ENCODE measurements at regions not wholly inside any gene's neighbourhood (a gene's known extent, or its start where the extent isn't known, plus 50 kb on each side); places are given as distances from the start of the nearest gene placed in this dataset.
A peak's percentile ranks its signal among the peaks of the same experiment; 100 is the strongest.

DNA sequence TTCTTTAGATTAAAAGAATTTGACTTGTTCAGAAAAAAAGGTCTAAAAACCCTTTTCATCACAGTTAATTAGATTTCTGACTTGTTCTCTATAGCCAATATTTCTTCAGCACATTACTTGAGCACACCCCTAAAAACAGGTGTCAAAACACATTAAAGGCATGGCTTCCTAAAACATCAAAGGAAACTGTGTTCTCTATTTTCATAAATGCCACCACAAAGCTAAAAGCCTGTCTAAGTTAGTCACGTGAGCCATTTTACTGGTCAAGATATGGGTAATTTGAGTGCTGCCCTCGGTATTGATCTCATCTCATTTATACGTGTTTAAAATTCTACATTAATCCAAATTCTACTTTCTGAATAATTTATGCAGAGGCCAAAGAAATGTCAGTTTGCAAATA lies 580.5 kb downstream of the HAO1 start:
- DNase-seq, result no peak

DNA sequence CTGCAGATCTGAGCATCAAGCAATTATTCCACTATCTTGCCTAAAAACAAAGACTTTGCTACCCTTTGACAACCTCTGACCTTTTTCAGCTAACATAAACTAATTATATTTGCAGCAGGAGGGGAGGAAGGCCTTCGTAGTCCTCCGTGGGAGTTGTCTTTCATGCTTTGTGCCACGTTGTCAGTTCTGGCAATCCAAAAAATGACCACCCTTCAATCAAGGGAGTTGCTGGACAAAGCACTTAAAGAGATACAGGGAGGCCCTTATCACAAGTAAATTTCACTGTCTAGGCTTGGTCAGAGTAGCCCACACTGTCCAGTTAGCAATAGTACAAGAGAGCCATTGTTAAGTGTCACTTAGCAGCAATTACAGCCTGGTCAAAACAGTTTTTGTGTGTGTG lies 578.9 kb downstream of the HAO1 start:
- no peak for DNase-seq

DNA sequence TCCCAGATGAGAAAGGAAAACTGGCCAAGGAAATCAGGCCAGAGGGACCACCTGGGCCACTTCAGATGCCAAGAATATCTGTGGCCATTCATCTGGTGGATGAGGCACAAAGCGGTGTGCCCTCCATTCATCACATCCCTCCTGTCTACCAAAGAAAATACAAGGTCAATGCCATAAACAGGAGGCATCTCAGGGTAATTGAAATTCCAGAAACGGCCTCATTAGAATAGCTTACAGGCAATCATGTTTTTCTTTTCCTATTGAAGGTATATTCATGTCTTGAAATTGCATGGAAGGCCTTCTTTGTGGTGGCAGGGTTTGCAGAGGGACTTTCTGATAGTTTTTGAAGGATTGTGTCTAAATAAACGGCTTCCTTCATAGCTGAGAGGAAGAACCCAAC lies 578.3 kb downstream of the HAO1 start:
- no peak for DNase-seq

DNA sequence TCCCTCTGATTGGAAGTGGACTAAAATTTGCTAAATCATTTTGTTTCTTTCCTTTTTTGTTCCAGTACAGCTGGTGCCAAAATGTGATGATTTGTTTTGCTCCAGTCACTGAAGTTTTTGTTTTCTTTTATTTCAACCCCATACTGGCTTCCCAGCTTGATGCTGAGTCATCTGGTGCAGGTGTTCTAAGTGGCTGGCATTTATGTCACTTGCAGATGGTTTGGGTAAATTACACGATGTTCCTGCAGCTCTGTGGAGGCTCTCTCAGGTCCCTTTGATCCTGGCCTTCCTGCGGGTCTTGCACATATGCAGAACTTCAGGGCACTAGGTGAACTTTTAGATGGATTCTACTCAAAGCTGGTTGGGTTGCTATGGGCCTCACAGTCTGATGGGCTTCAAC lies 577.7 kb downstream of the HAO1 start:
- no peak for DNase-seq

DNA sequence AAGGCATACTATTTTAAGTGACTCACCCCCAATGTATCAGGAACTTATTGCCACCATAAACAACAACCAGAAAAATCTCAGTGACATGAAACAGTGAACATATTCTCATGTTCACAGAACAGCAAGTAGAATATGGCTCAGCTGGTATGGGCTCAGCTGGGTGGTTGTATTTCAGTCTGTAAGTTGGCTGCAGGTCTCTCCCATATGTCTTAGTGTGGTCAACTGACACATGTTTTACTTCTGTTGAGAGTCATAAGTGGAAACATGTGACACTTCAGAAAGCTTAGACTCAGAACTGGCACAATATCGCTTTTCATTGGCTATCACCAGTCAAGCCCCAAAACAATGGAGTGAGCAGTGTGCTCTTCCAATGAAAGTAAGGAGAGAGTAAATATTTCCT lies 574.1 kb downstream of the HAO1 start:
- no peak for DNase-seq

DNA sequence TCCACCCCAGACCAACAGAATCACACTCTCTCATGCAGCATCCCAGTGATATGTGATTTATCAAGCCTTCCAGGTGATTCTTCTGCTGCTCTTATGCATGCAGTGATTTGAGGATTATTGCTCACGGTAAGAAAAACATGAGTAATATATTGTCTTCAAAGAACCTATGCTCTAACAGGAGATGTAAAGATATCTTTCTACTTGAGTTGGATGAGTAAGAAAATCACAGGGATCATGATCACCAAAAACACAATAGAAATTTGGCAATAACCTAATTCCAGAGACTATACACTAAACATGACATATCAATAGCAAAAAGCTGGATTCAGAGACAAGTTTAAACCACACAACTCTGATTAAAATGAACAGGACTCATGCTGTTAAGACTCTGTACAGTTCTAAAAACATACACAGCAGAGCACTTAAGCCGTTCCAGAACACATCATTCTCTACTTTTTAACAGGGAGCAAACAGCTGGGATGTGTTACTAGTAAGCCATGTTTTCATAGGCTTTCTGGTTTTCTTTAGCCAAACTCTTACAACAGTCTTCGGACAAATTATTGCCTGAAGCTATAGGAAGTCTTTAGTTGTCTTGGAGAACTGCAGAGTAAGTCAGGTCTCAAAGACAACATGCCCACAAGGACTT lies 568.6 kb downstream of the HAO1 start:
- DNase-seq, result no peak

DNA sequence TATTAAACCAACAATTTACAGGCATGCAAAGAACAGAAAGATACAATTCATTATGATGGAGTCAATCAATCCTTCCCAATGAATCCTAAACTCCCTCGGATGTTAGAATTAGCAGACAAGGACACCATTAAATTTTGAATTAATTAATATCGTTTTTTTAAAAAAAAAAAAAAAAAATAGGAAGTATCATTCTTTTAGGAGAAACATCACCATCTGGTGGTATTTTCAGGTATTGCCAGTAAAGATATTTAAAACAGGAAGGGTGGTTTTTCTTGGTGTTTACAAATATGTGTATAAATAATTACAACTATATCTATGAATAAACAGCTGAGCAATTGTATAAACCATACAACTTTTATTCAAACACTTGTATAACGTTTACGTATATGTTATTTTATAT lies 564.4 kb downstream of the HAO1 start:
- DNase-seq, result peak; percentile 16

DNA sequence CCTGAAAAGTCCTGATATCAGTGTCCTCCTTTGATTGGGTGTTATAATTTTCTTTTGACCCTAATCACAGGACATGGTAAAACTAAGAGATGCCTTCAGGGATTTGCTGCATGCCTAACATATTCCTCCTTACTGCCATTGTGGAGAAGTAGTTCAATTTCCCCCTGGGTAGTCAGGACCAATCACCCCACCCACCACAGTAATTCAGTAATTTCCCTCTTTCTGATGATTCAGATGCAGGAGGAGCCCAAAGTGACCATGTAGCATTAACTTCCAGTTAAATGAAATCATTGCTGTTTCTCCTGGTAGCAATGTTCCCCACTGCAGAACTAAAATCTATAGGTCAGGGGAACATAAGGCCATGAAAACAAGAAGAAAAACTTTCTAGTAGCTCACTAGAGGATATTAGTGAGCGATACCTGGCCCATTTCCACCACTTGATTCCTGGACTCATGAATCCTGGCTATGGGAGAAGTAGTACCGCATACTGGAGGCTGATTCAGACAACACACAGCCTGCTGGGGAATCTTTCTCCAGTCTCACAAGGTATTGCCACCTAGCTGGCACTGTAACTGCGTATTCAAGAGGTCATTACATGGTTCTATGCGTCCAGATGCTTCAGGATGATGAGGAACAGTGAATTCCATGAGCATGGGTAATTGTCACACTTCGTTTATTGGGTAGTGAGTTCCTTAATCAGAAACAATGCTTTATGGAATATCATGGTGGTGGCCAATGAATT lies 561.2 kb downstream of the HAO1 start:
- DNase-seq, result no peak

DNA sequence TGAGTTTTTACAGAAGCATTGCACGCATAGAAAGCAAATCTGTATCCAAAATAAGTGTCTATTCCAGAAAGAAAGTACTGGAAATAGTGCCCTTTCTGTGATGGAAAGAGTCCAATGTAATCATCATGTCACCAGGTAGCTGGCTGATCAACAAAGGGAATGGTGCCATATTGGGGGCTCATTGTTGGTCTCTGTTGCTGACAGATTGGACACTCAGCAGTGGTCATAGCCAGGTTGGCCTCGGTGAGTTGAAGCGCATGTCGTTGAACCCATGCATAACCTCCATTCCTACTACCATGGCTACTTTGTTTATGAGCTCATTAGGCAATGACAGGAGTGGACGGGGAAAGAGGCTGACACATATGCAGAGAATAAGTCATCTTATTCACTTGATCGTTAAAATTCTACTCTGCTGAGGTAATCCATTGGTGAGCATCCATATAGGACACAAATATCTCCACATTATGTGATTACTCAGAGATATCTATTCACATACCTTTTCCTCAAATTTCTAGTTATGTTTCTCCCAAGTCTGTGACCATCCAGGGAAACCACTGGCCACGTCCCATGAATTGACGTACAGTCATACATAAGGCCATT lies 560.5 kb downstream of the HAO1 start:
- DNase-seq, result no peak

DNA sequence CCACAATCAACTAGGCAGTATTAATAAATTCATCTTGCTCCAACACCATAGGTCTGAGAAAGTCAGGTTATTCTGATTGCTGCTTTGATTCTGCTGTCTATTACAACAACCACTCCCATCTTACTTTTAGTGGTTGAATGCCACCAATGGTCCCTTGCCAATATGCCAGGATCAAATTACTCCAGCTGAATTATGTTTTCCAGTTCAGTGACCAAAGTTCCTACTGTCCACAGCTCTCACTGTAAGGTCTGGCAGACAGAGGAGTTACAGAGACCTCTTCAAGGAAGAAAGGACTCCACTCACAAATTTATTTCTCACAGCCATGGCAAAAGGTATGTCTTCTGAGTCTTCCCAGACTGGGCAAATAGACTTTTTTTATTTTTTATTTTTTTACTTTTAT lies 557.0 kb downstream of the HAO1 start:
- no peak for DNase-seq

DNA sequence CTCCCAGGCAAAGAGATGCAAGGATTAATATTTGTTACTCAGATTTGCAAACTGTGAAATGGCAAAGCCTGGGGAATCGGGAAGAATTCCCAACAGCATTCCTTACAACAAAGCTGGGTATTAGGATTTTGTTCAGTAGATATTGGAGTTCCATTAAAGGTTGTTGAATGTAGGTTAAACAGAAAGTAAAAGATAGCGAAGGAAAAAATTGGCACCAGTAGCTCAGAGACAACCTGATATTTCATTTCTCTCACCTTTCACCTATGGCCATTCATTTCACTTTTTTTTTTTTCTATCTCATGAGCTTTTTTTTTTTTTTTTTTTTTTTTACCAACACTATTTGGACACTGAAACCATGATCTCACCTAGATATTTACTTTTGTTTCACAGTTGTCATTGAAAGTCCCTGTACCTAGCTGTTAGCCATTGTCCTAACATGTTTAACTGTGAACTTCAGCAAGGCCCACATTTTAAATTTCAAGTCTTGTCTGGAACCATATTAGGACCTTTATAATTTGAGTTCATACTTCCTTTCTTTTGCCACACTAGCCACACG lies 552.5 kb downstream of the HAO1 start:
- DNase-seq, result no peak

DNA sequence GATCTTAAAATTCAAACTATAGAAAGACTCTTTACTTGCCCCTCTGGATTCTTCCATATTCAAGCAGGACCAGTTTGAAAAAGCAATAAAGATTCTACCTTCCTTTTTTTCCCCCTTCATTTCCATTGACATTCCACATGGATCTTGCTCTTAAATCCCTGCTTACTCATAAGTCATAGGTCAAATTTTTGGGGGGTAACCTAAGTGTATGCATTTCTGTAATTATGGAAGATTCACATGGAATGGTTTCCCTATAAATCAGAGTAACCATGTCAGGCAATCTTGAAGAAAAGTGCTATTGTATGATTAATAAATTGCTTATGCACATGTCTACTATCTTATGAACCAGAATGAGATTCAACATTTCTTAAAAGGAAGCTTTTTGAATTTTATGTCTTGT lies 551.0 kb downstream of the HAO1 start:
- no peak for DNase-seq

DNA sequence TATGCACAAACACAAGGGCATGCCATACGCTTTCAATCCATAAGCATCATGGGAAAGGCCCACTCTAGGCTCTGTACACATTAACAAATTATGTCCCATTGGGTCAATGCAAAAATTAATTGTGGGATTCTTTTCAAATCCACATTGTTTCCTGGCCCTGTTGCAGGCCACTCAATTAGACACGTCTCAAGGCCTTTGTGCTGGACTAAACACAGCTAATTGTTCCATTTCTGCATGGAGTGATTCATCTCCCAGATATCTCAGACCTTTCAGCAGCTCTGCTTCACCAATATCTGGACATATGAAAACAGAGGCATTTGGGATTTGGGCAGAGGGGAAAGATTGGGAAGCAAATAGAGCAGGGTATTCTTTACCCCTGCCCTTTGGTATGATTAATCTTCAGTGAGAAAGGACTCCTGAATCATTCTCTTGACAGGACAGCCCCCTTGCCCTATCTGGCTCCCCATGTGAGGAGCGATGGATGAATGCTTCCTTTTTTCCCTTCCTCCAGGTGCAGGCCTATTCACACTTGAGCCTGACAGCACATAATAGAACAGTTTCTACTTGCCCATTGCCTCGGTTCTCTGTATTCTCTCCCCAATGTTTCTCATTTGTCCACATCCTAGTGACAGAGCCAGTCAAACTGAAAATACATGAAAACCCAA lies 547.6 kb downstream of the HAO1 start:
- DNase-seq, result no peak

DNA sequence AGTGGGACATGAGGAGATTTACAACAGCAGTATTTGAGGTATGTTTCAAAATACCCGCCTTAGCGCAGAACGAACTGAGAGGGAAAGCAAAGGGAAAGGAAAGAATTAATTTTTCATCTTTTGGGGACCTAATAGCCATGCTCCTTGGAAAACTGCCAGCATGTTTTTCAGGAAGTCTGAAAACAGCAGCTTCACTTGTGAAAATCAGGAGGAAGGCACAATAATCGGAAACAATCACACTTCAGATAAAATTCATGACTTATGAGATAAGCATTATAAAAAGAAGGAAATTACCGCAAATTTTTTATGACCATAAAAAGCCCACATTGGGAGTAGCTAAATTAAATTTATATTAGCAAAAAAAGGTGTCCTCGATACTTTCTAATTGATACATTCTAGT lies 541.1 kb downstream of the HAO1 start:
- no peak for DNase-seq

DNA sequence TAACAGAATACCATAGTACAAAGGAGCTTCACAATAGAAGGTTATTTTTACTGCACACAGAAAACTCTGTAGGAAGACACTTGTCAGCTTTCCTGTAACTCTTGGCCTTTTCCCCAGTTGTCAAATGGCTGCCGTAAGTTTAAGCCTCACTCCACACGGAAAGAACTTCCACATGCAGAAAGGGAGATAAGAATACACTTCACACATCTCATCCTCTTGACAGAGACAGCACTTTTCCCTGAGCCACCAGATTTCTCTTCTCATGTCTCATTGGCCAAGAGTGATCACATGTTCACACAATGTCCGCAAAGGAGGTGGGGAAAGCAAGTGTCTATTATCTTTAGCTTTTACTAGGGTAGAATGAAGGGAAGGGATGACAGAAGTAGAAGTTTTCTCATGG lies 540.7 kb downstream of the HAO1 start:
- DNase-seq, result no peak

DNA sequence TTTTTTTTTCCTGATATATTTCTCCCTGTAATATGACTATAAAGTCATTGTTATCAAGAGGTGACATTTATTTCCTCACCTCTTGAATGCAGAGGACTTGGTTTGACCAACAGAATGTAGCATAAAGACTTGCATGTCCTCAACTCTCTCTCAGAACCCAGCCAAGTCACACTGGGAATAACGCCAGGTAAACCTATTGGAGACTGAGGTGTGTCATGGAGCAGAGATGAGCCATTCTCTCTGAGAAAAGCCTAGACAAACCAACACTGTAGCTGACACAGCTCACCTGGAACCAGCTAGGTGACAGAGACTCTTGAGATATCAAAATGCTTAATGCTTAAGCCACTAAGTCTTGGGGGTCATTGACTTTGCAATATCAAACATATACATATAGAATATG lies 533.6 kb downstream of the HAO1 start:
- DNase-seq, result no peak

DNA sequence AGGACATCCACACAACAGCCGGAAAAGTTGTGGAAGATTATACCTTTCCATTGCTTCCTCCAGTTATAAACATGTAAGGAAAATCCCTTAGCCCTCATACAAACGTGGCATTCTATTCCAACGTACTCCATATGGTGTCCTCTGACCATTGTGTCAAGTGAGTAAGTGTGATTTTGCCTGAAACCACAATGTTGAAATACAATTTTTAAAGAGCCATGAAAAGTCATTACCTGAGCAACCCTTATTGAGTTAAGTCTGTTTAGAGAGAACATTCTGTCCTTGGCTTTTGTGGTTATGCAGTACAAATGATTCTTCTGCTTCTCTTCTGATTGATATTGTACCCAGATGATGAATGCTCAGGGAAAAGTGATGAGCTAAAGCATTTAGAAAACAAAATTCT lies 530.1 kb downstream of the HAO1 start:
- DNase-seq, result no peak

DNA sequence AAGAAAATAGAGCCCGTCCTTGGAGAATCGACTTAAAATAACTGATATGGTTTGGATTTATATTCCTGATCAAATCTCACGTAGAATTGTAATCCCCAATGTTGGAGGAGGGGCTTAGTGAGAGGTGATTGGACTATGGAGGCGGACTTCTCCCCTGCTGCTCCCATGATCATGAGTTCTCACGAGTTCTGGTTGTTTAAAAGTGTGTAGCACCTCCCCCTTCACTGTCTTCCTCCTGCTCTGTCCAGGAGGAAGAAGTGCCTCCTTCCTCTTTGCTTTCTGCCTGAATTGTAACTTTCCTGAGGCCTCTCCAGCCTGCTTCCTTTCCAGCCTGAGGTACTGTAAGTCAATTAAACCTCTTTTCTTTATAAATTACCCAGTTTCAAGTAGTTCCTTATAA lies 529.2 kb downstream of the HAO1 start:
- DNase-seq, result no peak

DNA sequence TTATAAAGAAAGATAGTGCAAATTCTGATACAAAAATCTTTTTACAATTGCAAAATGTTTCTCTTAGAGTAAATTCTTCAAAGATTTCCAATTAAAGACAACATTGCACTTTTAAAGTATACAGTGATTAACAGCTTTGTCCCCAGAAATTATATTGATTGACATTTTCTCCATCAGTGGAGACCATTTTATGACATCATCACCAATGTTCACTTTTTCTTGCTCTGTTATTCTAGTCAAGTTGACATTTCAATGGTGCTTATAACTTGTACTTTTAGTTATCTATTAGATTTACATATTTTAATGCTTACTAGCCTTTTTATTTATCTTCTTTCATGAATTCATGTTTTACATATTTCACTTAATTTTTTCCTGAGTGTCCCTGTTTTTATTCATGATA lies 524.8 kb downstream of the HAO1 start:
- no peak for DNase-seq

DNA sequence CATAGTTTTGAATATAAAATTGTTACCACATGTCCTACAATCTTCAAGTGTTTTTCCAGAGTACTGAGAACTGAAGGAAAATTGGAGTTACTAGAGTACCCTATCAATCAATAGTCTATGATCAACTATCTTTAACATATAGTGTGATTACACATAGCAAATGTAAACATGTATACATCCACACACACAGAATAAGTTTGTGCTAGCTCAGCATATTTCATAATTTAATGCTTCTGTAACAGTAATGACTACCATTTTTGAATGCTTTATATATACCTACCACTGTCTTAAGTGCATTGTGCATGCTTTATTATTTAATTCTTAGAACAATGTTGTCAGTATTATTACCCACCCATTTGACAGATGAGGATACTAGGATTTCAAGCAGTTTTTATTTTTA lies 523.9 kb downstream of the HAO1 start:
- no peak for DNase-seq

DNA sequence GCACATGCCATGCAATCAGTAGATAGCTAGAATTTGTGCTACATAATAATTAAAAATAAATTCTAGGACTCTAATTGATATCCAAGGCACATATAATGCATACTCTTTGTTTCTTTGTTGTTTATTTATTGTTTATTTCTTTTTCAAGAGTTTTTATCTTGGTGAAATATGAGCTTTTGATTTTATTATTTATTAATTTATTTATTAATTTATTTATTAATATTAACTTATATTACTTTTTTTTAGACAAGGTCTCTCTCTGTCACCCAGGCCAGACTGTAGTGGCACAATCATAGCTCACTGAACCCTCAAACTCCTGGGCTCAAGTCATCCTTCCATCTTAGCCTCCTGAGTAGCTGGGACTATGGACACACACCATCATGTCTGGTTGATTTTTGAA lies 519.9 kb downstream of the HAO1 start:
- DNase-seq, result no peak

DNA sequence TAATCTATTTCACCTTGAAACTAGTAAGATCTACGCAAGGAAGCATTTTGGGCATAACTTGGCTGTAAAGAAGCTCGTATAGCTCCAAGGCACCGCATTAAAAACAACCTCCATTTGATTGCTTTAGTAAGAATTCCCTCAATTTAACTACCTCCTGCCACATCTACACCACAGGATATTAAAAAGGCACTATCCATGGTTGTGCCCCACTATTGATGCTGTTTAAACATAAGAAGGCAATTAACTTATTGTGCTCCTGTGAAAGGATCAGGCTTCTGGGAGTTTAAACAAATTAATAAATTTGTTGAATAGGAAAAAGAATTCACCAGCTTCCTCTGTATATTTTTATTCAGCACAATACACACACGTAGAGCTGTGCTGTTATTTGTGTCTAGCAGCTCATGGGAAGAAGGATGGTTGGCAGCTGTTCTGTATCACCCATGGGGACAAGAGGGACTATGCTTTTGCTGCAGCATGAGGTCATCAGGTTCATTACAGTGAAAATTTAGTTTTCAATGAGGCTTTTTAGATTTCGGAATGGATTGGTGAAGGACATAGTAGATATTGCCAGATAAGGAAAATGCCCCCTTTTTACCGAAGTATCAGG lies 513.3 kb downstream of the HAO1 start:
- no peak for DNase-seq

DNA sequence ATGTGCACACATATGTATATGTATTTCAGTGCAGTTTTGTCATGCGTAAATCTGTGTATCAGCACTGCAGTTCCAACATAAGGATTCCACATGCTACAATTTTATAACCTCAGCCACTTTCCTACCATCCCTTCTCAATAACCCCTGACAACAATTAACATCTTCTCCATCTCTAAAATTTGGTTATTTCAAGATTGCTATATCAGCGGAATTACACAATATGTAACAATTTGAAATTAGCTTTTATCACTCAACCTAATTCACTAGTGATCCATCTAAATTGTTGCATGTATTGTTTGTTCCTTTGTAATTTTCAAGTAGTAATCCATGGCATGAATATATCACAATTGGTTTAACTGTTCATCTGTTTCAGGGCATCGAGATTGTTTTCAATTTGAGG lies 511.3 kb downstream of the HAO1 start:
- no peak for DNase-seq
